HG03432 (cell line): ENCODE measurements at regions not wholly inside any gene's neighbourhood (a gene's known extent, or its start where the extent isn't known, plus 50 kb on each side); places are given as distances from the start of the nearest gene placed in this dataset.
A peak's percentile ranks its signal among the peaks of the same experiment; 100 is the strongest.
"Not testable (repeated sequence)": the region's sequence is repeated elsewhere in the genome, so short reads cannot be mapped to it uniquely, and the experiment has no call there.

Experiments used
- ATAC-seq: cut with Tn5 transposase; IDR thresholded peaks from one replicate; pipeline ENCODE4 v1.9.1; 2021; ENCODE audit warnings: mild to moderate bottlenecking, moderate library complexity; ENCODE audit not compliant: unreplicated experiment

DNA sequence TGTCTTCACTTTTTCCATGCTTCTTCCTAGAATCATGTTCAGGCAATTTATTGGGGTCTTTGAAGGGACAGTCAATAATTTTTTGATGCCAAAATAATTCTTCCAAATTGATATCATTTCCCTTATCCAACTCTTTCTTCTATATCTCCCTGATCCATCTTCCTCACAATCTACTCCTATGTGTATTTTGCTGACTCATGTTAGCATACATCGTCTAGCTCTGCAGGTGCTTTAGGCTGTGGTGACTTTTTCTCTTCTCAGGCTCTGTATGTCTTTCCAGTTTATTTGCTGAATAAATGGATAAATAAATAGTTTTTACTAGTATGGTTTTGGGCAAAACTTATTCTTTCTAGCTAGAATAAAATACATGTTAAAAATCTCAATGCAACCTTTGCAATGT, 1650.9 kb upstream of the TMEFF2 start:
- ATAC-seq, result no peak

DNA sequence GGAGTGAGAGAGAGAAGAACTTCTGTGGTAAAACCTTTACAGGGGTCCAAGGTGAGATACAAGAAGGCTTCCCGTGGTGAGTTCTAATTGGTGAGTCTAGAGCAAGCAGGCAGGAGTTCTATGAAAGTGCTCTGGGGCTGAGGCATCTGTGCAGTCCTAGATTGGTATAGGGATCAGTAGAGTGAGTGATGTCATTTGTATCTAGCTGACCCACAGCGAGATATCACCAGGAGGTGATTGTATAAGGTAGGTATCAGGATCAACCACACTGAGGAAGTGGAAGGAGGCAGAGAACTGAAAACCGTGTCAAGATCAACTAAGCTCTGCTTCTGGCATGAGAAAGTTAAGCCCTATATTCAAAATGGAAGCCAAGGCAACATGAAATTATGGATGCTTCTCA, 1648.9 kb upstream of the TMEFF2 start:
- peak; percentile 68 for ATAC-seq

DNA sequence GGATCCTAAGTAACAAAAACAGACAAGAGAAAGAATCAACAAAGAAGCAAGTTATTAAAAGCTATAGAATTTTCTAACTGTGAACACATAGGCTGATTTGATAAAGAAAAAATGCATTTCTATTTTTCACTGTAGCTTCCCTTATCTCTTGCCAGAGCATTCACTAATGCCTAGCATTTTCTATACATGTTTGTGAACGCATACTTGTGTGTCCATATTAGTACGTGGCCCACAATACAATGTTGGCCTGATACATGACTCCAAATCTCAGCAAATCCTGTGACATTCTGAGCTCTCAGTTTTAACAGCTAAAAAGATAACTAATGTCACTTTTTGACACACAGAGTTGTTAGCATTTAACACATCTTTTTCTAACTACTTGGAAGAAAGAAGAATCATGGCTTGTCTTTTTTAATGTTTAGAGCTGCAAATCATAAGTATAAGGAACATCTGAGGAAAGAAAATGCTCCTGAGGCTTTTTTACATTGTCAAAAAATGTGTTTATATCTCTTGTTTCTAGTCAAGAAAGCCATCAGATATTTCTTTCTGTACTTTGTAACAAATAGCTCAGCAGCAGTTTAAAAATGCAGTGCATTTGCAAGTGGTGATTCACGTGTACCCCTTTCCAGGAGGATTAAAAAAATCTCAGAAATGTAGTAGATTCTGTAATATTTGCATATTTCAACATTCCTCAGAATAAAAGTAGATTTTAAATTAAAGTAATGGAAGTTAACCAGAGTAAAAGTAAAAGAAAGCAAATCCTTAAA, 1646.8 kb upstream of the TMEFF2 start:
- ATAC-seq, result no peak

DNA sequence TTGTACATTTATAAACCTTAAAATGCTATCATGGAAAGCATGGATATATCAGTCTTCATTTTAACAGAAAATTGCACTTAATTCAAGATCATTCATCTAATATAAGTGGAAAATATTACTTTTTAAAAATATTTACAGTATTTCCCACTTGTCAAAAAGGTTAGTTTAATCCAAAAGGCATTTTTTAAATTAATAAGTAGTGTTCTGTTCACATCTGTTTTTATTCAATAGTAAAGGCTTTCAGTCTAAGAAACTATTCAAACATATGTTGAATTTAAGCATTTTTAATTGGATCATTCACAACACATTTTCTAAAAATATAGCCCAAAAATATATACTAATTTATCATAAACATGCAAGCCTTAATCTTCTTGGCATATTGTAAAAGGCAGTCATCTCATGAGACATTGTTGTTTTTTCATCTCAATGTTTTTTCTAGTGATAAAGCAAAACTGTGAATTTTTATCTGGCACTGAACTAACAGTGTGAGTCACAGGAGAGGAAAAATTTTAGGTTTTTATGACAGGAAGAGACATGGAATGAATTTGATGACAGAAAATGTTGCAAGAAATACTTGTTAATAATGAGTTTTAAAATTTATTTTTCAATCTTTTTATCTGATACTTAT, 1642.5 kb upstream of the TMEFF2 start:
- ATAC-seq, result no peak

DNA sequence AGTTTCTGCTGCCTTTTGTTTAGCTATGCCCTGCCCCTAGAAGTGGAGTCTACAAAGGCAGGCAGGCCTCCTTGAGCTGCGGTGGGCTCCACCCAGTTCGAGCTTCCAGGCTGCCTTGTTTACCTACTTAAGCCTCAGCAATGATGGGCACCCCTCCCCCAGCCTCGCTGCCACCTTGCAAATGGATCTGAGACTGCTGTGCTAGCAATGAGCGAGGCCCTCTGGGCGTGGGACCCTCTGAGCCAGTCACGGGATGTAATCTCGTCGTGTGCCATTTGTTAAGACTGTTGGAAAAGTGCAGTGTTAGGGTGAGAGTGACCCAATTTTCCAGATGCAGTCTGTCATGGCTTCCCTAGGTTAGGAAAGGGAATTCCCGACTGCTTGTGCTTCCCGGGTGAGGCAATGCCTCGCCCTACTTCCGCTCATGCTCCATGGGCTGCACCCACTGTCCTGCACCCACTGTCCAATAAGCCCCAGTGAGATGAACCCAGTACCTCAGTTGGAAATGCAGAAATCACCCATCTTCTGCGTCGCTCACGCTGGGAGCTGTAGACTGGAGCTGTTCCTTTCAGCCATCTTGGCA, 1641.8 kb upstream of the TMEFF2 start:
- not testable (repeated sequence) for ATAC-seq

DNA sequence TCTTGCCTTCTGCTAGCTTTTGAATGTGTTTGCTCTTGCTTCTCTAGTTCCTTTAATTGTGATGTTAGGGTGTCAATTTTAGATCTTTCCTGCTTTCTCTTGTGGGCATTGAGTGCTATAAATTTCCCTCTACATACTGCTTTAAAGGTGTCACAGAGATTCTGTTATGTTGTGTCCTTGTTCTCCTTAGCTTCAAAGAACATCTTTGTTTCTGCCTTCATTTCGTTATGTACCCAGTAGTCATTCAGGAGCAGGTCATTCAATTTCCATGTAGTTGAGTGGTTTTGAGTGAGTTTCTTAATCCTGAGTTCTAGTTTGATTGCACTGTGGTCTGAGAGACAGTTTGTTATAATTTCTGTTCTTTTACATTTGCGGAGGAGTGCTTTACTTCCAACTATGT, 1639.2 kb upstream of the TMEFF2 start:
- ATAC-seq, result not testable (repeated sequence)

DNA sequence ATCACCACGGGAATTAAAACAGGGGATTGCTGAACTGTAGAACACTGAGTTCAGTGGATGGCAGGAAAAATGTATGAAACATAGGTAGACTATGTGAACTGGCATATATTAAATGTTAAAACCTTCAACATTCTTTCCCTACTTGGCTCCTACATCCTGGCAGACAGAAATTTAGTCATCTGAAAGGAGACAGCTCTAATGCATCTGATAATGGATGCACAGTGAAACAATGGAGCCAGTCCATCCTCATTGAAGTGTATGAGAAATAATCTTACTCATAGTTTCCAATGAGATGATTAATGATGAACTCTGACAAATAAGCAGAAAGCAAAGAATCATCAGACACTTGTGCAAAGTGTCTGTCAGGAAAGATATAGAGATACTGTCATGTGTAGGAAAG, 1629.7 kb upstream of the TMEFF2 start:
- no peak for ATAC-seq

DNA sequence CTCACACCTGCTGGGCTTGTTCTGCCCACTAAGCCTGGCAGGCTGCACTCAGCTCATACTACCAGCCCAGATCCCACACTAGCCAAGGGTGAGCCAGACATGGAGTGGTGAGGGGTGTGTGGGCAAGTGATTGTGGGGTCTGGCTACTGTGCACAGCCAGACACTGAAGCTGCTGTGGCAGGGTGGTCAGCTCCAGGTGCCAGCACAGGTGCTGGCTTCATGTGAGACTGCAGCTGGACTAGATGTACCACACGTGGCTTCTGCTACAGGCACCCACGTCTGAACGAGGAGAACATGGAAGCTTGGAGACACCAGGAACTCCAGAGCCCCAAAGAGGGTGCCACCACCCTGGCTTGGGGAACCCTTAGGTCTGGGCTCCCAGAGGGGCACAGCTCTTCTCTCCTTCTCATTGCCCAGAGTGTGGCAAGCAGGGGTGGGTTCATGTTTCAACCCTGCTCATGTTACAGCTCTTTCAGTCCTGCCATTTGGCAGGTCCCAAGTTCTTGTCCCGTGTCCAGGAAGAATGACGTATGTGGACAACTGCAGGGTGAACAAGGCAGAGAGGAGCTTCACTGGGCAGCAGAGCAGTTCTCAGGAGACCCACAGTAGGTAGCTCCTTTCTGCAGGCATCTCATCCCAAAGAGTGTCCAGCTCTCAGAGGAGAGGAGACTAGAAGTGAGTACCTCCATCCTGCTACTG, 1624.2 kb upstream of the TMEFF2 start:
- no peak for ATAC-seq

DNA sequence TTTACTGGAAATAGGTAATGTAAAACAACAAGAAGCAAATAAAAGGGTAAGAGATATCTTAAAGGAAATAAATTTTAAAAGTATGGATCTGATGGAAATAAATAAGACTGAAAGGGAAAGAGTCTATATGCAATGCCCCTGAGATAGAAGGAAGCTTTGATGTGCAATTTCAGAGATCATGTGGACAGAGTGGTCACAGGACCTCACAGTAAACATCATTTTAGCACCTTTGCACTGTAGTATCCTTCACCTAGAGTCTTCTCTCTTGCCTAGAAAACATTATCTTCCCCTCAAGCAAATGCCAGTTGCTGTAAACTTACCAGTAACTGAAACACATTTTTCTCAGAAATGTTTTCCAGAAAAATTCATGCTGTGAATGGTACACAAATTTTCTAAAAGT, 1621.3 kb upstream of the TMEFF2 start:
- no peak for ATAC-seq

DNA sequence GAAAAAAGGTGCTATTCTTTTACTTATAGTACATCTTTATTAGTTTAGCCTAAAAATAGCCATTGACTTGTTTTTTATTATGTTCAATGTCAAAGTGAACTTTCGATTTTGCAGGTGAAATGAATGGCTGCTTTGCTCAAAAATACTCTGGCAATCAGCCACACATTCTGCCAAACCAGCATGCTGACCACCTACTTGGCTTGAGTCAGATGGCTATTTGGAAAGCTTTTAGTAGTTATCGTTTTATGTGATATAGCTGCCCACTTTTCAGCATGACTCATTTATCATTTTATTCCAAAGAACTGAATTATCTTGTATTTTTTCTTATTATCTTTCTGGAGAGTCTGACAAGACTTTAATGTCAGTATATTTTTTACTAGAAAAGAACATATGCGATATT, 1615.8 kb upstream of the TMEFF2 start:
- ATAC-seq, result no peak

DNA sequence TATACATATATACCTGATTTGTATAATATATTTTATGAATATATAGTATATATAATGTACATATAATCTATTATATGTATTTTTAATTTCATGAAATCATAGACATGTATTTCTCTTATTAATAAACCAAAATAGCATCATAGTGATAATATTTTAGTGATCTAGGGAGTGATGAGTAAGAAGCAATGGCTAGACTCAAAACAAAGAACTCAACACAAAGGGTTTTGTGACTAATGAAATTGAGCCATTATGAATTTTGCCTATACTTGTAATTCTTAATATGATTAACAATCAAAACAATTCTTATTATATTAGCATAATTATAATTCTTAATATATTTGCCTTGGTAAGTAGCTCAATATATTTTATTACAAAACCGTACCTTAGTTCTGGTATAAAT, 1614.1 kb upstream of the TMEFF2 start:
- no peak for ATAC-seq

DNA sequence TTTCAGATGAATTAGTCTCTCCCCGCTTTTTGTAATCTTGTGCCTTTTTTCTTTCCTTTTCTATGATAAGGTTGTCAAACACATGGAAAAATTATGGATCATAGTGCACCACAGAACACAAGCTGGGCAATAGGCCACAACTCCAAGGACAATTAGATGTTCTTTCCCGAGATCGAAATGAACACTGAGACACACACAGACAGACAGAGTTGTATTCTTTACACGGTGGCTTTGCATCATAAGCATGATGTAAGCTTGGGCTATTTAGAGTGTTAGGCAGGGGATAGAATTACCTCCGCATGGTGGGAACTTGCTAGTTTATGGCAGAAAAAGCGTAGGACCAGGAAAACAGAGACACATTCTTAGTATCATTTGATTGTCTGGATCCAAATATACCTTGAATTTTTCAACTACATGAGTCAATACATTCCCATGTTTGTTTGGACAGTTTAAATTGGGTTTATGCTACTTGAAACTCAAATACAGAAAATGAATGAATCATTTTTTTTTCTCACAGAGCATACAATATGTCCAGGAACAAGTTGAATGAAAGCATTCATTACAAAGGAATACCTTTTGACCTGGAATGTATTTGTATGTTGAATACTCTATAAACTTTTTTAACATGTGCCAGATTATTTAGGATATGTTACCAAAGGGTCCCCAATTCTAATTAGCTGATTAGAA, 1611.5 kb upstream of the TMEFF2 start:
- no peak for ATAC-seq

DNA sequence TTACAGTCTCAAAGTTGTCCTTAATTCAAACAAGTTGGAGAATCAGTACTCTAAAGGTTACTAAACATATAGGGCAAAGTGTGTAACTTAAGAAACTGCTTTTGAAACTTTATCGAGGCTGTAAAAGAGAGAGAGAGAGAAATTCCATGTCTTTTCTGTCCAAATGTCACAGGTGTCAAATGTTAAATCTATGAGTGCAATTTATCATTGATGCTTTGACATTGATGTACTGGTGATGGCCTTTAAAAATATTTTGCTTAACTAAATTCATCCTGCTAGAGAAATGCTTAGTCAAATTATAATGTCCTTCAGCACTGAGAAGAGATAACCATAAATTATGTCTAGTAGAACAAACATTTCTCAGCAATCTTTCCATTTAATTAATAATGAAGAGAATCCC, 1602.1 kb upstream of the TMEFF2 start:
- ATAC-seq, result no peak

DNA sequence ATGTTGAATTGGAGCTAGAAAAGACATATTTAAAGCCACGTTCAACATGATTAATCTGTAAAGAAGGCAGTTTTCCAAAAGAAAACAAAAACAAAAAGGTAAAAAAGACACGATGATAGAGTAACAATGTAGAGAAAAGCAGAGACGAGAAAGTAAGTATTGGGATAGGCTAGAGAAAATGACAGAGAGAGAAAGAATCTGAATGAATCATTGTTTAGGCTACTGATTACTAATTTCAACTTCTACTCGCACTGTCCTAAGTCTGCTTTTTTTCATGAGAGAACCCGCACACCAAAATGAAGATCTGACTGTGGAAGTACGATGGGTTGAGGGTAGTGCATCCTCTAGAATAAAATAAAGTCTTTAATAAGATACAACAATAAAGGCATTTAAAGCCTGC, 1599.2 kb upstream of the TMEFF2 start:
- ATAC-seq, result no peak

DNA sequence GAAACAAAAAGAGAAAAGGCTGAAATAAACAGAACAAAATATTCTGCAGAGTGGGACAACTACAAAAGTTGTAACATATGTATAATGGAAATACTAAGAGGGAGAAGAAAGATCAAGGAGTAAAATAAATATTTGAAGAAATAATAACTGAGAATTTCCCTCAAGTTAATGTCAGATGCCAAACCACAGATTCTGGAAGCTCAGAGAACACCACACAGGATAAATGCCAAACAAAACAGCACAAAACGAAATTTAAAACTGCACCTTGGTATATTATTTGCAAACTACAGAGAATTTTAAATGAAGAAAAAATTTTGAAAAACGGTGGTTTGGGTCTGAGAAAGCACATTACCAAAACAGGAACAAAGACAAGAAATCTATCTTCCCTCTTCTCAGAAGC, 1588.9 kb upstream of the TMEFF2 start:
- no peak for ATAC-seq

DNA sequence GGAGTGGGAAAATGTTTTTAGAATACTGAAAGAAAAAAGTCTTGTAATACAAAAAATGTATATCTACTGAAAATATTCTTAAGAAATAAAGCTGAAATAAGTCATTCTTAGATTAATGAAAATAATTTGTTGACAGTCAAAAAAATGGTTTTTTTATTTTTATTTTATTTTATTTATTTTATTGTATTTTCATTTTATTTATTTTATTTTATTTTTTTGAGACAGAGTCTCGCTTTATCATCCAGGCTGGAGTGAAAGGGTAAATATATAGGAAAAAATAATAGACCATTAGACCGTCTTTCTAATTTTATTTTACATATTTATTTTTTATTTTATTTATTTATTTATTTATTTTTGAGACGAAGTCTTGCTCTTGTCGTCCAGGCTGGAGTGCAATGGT, 1583.6 kb upstream of the TMEFF2 start:
- ATAC-seq, result no peak

DNA sequence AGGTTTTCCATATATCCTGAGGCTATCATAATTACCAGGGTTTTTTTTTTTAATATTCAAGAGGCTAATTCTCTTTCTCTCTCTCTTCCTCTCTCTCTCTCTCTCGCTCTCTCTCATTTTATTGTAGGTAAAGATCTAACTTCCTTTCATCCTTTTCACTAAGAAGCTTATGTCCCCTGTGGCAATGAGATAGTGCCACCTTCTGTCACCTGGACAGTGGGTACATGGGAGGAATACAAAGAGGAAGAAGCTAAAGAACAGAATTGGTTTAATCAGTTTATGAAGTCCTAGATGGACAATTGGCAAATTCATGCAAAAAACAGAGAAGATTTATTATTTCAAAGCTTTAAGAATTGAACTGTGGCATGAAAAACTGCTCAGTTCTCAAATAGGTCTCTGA, 1582.3 kb upstream of the TMEFF2 start:
- no peak for ATAC-seq

DNA sequence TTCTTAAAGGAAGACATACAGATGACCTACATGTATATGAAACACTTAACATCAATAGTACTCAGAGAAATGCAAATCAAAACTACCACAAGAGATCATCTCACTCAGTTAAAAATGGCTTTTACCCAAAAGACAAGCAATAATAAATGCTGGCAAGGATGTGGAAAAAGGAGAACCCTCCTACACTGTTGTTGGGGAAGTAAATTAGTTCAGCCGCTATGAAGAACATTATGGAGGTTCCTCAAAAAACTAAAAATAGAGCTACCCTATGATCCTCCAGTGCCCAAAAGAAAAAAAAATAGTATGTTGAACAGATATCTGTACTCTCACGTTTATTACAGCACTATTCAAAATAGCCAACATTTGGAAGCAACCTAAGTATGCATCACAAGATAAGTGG, 1579.4 kb upstream of the TMEFF2 start:
- no peak for ATAC-seq

DNA sequence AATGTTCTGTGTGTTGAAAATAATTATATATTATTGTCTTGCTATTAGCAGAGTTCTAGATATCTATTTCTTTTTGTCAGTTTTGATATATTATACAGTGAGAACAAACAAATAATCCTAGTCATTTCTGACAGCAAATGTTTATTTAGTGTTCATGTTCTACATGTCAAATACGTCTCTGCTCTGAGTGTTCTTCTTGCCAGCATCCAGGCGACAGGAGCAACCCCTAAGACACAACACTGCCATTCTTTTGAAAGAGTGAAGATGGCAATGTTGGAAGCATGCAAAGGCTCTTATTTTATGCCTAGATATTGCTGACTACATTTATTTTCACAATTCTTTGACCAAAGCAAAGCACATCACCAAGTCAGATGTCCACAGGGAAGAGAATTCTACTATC, 1556.6 kb upstream of the TMEFF2 start:
- ATAC-seq, result no peak

DNA sequence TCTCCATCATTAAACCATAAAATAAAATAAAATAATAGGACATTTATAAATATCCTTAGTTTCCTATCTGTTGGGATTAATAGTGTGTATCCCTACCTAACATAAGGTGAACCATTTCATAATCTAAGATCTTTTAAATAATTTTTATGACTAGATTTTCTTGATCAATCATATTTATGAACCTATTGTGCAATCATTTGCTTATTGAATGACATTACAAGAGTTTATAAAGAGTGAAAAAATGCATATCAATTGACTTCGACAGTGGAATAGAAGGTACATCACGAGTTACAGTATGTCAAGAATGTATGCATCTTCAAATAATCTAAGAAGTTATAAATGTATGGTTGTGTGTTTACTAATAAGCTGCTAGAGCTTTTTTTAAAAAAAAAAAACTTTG, 1554.8 kb upstream of the TMEFF2 start:
- no peak for ATAC-seq

DNA sequence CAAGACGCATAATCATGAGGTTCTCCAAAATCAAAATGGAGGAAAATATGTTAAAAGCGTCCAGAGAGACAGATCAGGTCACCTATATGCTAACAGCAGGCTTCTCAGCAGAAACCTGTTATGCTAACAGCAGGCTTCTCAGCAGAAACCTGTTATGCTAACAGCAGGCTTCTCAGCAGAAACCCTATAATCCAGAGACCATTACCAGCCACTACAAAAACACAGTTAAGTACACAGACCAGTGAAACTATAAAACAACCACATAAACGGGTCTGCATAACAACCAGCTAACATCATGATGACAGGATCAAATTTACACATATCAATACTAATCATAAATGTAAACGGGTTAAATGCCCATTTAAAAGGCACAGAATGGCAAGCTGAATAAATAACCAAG, 1548.4 kb upstream of the TMEFF2 start:
- ATAC-seq, result no peak
